ENCODE measurements at regions not wholly inside any gene's neighbourhood (a gene's known extent, or its start where the extent isn't known, plus 50 kb on each side); places are given as distances from the start of the nearest gene placed in this dataset.

- TF ChIP-seq, protein P1, sequence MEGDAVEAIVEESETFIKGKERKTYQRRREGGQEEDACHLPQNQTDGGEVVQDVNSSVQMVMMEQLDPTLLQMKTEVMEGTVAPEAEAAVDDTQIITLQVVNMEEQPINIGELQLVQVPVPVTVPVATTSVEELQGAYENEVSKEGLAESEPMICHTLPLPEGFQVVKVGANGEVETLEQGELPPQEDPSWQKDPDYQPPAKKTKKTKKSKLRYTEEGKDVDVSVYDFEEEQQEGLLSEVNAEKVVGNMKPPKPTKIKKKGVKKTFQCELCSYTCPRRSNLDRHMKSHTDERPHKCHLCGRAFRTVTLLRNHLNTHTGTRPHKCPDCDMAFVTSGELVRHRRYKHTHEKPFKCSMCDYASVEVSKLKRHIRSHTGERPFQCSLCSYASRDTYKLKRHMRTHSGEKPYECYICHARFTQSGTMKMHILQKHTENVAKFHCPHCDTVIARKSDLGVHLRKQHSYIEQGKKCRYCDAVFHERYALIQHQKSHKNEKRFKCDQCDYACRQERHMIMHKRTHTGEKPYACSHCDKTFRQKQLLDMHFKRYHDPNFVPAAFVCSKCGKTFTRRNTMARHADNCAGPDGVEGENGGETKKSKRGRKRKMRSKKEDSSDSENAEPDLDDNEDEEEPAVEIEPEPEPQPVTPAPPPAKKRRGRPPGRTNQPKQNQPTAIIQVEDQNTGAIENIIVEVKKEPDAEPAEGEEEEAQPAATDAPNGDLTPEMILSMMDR (IDR thresholded peaks at IDR 0.05; ENCODE audit: borderline replicate concordance, insufficient read depth, low read depth, low read length), result no peak
- H3K4me3 ChIP-seq (ENCODE audit: low read depth, low read length), result no peak overlapping the region
Measured at GRCh38 chr1:242877229-242877628, 352.7 kb upstream of the PLD5 start.

DNA sequence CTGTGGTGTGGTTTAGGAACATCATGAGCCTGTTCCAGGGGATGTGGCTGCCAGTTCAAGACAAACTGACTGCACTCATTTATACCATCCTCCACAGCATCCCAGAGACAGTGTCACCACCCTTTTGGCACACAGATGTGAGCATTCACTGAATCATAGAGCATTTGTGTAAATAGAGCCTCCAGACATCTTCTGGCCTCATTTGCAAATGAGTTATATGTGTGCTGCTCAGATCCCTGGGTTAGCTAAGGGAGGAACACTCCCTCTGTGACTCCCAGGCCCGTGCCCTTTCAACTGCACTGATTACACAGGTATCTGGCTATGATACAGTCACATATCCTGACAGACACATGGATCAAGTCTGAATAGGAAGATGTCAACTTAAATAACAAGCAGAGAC, 351.5 kb upstream of the PLD5 start:
- TF ChIP-seq, protein P1 (IDR thresholded peaks at IDR 0.05; ENCODE audit: borderline replicate concordance, insufficient read depth, low read depth, low read length), result no peak
- H3K4me3 ChIP-seq (ENCODE audit: low read depth, low read length), result no peak overlapping the region

DNA sequence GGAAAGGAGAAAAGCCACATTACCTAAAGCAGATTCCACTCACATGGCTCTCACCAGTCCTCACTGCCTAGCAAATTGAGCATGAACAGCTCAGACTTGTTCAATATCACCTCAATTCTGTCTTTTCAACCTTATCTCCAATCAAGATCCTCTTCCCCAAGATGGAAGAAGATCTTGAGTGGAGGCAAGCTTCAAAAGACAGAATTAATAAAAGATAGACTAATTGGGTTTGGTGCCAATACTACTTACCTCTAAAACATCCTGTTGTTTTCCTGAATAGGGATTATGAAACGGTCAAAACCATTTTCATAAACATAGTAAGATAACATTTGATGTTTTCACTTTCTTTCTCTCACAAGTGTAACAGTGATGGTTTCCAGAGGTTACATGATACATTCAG, 349.2 kb upstream of the PLD5 start:
- TF ChIP-seq, protein P1 (IDR thresholded peaks at IDR 0.05; ENCODE audit: borderline replicate concordance, insufficient read depth, low read depth, low read length), result no peak
- no peak overlapping the region for H3K4me3 ChIP-seq (ENCODE audit: low read depth, low read length)

GRCh38 chr1:242872521-242872920, 348.0 kb upstream of the PLD5 start:
- TF ChIP-seq, protein P1 (IDR thresholded peaks at IDR 0.05; ENCODE audit: borderline replicate concordance, insufficient read depth, low read depth, low read length), result no peak
- H3K4me3 ChIP-seq (ENCODE audit: low read depth, low read length), result no peak overlapping the region

DNA sequence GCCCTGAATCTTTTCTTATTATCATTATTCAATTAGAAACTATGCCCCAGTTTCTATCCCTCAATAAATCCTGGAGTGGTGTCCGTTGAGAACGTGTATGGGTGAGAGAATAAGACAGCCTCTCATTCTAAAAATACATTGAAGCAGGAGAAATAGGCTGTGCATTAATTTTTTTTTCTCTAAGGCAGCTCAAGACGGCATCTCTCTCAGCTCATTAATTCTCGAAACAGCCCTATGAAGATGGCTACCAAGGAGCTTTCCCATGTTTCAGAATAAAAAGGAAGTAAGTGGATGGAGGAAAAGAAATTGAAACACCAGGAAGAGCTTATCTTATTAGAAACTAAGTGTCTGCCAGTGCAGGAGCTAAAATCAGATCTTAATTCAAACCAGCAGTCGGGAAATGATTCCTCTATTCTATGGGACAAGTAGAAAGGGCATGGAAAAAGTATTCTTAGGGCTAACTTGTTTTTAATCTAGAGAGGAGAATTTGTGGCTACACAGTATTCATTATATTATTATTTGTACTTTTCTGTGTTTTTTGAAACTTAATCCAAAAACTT, 347.1 kb upstream of the PLD5 start:
- no peak overlapping the region for H3K4me3 ChIP-seq (ENCODE audit: low read depth, low read length)
- TF ChIP-seq, protein P1 (IDR thresholded peaks at IDR 0.05; ENCODE audit: borderline replicate concordance, insufficient read depth, low read depth, low read length), result no peak

GRCh38 chr1:242870966-242871365, 346.5 kb upstream of the PLD5 start:
- H3K4me3 ChIP-seq (ENCODE audit: low read depth, low read length), result no peak overlapping the region
- TF ChIP-seq, protein P1 (IDR thresholded peaks at IDR 0.05; ENCODE audit: borderline replicate concordance, insufficient read depth, low read depth, low read length), result no peak

DNA sequence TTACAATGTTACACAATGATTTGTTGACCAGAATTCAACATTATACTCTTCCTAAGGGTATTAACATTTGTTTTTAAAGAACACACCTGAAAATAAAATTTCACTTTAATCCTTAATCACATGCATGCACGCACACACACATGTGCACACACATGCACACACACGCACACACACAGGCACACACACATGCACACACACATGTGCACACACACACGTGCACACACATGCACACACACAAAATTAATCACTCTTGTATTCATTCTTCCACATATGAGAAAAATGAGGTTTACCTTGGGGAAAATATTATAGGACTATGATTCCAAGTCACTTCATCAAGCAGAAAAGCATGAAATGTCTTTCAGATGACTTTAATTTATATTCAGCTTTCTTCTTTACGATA, 331.8 kb upstream of the PLD5 start:
- no peak overlapping the region for H3K4me3 ChIP-seq (ENCODE audit: low read depth, low read length)
- TF ChIP-seq, protein P1 (IDR thresholded peaks at IDR 0.05; ENCODE audit: borderline replicate concordance, insufficient read depth, low read depth, low read length), result no peak
